SW 1271 (cell line): ENCODE measurements at regions not wholly inside any gene's neighbourhood (a gene's known extent, or its start where the extent isn't known, plus 50 kb on each side); places are given as distances from the start of the nearest gene placed in this dataset.

Experiments used
- DNase-seq, 2 experiments: peaks; one replicate each; lab custom pipeline; 2025; lab: John Stamatoyannopoulos, UW

DNA sequence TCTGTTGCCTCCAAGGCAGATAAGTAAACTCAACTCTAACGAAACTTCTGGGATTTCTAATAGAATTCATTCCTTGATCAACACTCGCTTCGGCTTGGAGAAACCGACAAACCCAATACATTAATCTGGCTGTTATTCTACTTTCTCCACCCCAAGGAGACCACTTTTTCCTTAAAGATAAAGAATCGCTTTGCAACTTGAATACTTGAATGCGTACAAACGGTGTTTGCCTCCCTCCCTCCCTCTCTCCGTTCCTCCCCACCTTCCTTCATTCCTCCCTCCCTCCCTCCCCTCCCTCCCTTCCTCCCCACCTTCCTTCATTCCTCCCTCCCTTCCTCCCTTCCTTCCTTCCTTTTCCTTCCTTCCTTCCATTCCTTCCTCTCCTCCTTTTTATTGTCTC is 432.6 kb downstream of the HAPSTR1 start:
- DNase-seq = no peak

DNA sequence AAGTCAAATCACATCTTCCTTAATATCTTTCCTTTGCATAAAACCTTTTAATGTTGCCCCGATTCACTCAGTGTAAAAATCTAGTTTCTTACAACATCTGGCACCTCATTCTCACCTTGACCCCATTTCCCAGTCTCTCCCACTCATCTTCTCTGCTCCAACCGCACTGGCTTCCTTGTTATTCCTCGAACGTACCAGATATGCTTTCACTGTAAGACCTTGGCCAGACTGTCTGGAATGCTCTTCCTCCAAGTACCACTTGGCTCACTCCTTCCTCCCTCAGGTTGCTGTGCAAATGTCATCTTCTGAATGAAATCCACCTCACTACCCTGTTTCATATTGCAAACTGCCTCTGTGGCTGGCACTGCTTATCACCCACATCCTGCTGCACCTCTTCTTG is 433.6 kb downstream of the HAPSTR1 start:
- DNase-seq = no peak

DNA sequence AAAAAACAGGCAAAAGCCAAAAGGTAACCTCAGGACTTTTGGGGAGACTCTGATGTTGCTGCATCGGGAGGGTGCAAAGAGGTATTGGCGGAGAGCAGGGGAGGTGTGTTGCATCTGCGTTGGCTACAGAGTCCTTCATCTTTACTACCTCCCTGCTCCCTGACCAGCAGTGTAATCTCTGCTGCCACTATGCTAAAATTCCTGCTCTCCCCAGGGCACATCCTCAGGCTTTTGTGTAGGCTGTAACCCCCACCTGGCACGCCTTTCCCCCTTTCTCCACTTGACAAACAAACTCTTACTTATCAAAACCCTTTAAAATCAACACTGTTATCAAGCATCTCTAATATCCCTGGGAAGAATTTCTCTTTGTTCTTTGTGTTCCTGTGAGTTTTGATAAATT is 435.3 kb downstream of the HAPSTR1 start:
- no peak for DNase-seq

DNA sequence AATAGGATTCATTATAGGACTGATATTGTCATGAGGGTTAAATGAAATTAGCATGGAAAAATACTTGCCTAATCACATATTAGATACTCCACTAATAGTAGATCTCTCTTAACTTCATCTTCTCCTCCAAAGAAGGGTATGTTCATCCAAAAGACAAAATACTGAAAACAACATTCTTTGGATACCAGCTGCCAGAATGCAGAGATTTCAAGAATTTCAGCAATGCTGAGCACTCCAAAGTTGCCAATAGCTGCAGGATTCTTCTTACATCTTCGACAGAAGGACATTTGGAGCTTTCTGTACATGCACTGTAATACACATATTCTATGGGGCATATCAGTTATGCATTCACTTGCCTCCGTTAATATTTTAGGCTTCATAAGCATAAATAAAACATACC is 436.5 kb downstream of the HAPSTR1 start:
- DNase-seq = no peak

DNA sequence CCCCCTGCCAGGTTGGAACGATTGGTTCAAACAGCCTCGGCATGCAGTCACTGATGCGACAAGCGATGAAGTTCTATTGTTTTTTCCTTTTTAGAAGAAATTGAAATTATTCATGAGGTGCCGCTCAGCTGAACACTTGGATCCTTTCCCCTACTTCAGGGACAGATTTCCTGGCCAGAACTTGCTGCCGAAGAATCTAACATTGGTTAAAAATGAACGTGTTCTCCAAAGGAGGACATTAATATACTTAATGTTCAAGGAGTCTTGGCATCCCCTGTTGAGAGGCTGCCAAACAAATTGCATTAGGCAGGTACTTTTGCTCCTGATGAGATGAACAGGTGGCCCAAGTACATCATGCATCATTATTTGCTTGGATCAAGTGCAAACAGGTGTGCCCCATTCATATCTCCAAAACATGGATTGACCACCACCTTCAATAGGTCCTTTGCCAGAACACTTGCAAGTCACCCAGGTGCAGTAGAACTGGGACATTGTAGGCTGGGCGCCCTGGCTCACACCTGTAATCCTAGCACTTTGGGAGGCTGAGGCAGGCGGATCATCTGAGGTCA is 437.2 kb downstream of the HAPSTR1 start:
- DNase-seq = no peak

DNA sequence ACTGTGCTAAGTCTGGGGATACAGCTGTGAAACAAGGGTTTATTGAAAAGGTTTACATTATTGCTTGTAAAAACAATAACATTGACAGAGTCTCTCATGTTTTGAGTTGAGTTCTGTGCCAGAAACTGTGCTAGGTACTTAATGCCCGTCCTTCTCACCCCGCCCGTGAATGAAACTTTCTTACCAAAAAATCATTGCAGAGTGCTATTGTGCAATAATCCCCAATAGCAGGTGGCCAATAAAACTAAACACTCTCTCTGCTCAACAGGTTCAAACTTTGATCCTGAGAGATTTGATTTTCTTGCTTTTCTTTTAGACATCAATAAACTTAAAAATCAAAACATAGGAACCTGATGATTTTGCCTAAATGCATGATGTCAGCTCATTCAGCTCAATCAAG is 441.6 kb downstream of the HAPSTR1 start:
- no peak for DNase-seq

DNA sequence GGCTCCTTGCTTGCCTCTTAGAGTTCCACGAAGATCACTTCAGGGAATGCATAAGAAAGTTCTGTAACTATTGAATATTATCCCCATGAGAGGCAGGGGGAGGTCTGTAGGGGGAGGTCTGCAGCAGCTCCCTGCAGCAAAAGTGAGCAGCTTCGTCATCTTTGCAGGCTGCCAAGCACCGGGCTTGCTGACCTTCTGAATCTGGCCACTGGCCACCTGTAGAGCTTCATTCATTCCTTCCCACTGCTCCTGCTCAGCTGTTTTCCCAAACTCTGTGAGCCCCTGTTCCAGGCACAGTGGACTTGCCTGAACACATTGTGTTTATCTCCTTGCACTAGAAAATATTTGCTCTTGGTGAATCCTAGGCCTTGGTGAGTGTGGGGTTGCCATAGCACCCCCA is 443.3 kb downstream of the HAPSTR1 start:
- no peak for DNase-seq

DNA sequence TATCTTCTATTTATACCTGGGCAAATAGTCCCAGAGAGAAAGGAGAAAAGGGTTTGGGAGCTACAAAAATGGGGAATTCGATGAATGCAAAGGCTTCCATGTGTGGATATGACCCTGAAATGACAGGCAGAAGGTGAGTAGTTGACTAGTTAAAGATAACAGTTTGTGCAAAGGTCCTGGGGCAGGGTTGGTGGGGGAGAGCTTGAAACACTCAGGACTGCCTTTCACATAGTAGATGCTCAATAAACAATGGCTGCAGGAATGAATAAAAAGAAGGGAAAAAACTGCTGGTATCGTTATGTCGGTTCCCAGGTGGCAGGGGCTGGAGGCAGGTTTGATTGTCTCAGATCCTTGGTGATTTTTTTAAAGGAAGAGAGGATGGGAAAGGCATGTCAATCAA is 445.5 kb downstream of the HAPSTR1 start:
- no peak for DNase-seq

DNA sequence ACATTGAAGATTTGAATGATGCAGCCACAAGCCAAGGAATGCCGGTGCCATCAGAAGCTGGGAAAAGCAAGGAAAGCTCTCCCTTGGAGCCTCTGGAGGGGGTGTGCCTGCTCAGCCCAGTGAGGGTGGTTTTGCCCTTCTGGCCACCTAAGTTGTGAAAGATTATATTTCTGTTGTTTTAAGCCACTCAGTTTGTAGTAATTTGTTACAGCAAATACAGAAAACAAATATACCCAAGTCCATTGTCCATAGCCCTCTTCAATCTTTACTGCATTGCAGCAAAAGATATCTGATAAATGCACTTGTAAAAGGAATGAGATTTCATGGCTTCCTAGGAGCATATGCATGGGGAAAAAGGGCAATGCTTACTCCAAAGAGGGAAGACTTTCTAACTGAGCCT is 447.9 kb downstream of the HAPSTR1 start:
- no peak for DNase-seq

DNA sequence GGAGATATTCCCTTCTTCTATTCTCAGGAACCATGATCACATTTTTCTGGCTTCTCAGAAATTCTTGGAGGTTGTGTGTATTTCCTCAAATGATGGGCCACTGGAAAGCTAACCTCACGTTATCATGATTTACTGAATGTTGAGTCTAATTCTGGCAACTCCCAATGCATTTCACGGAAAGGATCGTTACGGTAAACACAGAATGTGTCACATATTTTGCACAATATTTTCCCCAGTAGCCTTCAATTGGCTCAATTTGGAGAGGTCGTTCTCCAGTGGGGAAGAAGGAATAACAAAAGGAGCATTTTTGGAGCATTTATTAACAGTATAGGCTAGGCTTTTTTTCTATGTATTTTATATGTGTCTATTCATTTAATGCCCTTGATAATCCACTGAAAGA is 450.3 kb downstream of the HAPSTR1 start:
- DNase-seq = no peak

DNA sequence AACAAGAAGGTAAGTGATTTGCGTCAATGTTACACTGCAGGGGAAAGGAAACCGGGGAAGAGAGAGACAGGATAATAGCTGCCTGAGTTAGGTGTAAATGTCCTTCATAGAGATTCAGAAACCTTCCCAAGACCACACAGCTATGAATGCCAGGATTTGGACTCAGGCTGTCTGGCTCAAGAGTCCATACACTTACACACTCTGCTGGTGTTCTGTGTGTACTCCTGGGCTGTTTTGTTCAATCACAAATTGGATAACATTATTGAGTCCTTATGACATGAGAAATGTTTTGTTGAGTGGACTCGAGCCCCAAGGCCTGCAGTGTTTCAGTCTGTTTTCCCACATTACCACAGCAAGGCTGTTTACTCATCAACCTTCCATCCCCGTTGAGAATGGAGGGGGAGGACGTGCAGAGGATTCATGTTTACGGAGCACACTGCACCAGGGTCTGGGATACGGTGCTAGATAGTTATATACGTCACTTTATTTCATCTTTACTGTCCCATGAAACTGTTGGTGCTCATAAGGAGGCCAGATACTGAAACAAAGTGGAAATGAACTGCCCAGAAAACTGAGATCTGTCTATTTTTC is 450.8 kb downstream of the HAPSTR1 start:
- DNase-seq = no peak

DNA sequence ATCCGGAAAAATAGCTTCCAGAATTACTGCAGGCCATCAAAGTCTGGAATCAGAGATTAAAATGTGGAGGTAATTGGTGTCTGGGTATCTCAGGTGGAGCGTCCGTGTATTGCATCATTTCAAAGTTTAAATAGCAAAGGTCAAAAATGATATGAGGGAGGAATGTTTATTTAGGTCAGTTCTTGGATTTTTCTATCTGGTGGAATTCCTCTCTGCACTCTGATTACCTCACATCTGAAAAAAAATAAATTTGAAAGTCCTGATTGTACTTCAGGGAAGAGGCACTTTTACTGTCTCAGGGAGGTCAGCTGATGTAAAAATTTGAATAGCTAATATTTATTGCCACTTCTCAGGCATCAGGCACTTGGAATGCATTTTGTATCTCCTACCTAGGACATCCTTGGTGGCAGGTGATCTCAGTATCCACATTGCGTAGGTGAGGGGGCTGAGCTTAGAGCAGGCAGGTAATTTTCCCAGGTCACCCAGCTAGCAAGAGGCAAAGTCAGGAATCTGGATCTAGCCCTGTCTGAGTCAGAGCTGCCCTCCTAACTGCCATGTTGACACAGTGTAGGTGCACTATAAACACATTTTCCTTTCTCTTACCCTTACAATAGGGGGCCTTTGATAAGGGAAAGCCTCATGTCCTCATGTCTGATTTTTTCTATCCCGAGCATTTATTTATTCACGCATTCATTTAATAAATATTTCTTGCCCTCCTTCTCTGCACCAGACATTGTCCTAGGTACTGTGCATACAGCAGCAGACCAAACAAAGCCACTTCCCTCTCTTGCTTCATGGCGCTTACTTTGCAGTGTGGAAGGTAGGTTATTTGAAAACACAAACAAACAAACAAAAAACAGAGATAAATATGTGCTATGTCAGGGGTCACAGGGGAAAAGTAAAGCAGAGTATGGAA is 454.3 kb downstream of the HAPSTR1 start:
- no peak for DNase-seq

DNA sequence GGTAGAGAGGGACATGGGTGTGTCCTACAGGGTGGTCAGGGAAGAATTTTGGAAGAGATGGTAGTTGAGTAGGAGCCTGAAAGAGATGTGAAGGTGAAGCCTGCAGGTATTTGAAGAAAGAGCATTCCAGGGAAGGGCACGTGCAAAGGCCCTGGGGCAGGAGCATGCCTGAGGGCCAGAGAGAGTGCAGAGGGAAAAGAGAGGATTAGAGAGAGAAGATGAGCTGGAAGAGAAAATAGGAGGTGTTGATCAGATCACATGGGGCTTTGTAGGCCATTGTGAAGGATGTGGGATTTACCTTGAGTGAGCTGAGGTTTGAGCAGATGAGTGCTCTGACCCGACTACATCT is 455.0 kb downstream of the HAPSTR1 start:
- no peak for DNase-seq

DNA sequence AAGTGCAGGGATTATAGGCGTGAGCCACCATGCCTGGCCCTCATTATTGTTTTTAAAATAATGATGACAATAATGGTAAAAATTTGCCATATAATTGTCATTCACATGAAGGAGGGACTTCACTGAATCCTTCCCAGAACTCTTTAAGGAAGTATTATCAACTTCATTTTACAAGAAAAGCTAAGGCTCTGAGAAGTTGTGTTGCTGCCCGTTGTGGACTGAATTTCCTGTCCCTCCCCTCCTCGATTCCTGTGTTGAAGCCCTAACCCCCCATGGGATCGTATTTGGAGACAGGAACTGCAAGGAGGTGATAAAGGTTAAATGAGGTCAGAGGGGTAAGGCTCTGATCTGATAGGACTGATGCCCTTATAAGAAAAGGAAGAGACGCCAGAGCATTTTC is 458.0 kb downstream of the HAPSTR1 start:
- DNase-seq = no peak

DNA sequence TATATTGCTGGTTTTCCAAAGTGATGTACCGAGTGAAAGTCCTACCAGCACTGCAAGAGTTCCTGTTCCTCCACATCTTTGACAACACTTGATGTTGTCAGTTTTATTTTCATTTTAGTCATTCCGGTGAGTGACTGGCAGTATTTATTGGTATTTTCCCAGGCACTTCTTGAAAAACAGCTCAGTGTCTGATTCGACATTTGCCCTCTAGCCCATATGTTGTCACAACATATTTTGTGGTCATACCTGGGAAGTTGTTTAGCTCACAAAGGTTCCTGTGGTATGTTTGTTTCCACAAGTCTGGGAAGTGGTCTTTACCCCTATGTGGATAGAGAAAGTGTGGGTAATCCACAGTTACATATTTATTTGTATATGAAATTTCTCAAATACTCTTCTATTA is 463.6 kb downstream of the HAPSTR1 start:
- no peak for DNase-seq

DNA sequence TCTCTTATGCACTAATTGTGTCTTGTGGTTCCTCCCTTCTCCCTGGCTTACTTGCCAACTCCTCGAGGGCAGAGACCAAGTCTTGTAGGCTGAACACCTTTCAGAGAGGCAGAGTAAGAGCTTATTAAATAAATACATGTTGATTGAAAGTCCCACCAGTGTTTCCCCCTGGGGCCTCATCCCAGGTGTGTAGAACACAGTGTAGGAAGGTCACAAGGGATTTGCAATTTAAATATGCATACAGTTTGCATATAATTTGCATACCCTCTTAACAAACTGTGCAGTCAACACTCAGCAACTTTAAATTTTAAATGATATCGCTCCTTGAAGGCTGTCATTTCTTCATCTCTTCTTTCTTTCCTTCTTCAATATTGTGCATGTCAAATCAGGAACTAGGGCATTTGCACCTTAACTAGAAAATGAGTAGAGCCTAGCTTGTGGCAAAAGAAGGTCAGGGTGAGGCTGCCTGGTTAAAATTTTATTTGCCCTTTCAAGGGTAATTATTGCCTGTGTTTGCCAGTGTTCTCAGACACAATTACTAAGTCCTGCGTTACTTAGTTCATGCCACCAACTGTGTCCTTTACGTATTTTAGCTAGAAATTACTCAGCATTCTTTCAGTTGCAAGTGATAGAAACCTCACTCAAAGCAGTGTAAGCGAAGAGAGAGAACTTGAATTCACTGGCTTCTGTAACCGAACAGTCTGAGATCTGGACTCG is 465.7 kb downstream of the HAPSTR1 start:
- no peak for DNase-seq

DNA sequence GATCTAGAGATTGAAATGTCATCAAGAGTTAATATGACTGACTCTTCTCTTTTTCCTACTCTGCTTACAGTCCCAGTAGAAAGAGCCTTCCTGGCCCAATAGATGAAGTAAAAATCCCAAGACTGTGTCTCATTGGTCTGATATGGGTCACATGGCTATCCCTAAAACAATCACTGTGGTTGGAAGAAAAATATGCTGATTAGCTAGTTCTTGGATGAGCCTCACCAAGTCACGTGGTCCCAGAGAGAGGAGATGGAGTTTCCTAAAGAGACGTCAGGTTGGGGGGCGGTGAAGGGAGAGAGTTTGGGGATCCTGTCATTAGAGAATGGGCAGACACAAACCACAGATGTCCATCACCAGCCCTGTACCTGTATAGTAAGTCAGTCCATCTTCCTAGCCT is 466.3 kb downstream of the HAPSTR1 start:
- no peak for DNase-seq

DNA sequence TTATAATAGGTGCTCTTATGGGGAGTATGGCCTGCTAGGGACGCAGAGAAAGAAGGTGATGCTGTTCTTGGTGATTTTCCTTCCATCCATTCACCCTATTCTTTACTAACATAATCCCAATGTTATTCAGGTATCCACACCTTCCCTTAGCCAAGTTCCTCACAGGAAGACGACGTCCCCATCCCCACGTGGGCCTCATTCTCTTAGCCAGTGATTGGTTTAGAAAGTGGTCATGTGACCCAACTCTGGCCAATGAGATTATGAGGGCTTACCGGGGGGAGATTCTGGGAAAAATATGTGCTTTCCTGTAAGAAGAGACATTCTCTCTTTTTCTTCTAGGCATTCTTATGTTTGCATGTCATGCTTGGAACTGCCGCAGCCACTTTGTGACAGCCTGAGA is 474.7 kb downstream of the HAPSTR1 start:
- no peak for DNase-seq

DNA sequence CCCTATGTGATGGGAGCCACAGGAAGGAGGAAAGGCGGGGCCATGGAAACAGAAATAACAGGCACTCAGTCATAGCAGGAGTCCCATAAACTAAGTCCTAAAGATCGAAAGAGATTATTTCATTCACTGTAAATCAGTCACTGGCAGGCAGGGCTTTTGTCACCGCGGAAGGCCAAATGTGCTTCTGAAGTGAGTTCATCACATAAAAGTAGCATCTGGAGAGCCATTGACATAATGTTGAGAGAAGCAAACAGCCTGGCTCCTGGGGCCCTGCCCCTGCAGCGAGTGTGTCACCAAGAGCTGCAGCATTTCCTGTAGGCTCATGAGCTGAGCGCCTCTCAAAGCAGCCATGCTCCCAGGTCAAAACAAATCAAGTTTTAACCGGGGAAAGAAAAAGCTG is 476.2 kb downstream of the HAPSTR1 start:
- no peak for DNase-seq

DNA sequence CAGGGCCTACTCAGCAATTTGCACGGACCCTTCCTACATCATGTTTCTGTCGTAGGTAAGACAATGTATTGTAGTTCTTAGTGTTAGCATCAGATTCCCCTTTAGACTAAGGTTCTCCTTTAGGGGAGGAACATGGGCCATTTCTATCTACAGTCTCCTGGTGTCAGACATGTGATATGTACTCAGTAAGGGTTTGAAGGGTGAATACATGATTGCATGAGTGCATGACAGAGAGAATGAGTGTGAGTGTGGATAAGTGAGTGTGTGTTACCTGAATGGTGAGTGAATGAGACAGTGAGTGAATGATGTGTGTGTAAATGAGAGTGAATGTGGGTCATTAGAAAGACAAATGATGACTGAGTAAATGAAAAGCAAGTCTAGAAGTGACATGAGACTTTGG is 476.8 kb downstream of the HAPSTR1 start:
- DNase-seq = no peak

DNA sequence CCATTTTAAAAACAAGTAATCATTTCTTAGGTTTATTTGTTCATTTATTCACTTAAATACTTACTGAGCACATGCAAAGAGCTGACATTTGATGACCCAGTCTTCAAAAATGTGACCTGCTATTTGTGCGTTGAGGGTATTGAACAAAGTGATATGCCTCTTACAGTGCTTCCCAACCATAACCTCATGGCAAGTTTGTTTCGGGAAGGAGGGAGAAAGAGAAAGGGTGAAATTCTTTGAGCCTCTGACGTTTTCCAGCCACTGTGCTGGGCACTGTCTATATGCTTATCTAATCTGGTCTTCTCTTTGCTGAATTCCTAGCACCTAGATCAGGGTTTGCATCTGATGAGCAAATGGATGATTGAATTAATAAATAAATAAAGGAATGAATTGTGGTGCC is 479.1 kb downstream of the HAPSTR1 start:
- no peak for DNase-seq

DNA sequence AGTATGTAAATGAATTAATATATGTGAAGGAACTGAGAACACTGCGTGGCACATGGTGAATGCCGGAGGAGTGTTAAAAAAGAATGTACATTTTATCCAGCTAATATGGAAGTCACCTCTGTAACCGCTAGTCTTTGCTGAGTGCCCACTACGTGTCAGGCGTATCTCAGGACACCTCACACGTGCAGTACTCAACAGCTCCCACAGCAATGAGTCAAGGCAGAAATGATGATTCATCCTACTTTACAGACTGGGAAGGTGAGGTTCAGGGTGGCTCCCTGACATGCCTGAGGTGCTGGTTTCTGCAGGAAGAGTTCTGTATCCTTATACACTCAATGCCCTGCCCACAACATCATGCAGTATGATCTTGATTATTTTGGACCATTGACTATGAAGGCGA is 487.0 kb downstream of the HAPSTR1 start:
- DNase-seq = no peak

DNA sequence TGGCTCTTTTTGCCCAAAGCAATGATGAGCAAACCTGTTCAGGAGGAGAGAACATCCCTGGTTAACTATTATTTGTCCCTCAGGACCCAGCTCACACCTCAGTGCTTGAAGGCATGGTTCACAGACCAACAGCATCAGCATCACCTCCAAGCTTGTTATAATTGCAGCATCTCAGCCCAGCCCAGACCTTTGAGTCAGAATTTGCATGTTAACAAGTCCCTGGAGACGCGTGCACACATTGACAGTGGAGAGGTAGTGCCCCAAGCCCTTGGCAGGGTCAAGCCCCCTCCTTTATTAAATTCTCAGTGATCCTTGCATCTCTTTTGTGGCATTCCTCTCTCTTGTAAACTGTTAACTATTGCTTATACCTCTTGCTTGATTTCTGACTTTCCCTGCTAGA is 488.6 kb downstream of the HAPSTR1 start:
- no peak for DNase-seq
